Hematopoietic multipotent progenitor cell (in vitro differentiated cells): ENCODE measurements at regions not wholly inside any gene's neighbourhood (a gene's known extent, or its start where the extent isn't known, plus 50 kb on each side); places are given as distances from the start of the nearest gene placed in this dataset.
"Not testable (repeated sequence)": the region's sequence is repeated elsewhere in the genome, so short reads cannot be mapped to it uniquely, and the experiment has no call there.

Experiments used
- DNase-seq, 3 donors: peaks; one replicate each; pipeline ENCODE4 v3.0.0-alpha.2; 2011 to 2015; ENCODE audit warnings: low read depth in 2 of 3, low spot score in 2 of 3

GRCh38 chr16:9337308-9338032 lies 246.0 kb downstream of the HAPSTR1 start:
- no peak for DNase-seq

GRCh38 chr16:9338068-9338467 lies 246.6 kb downstream of the HAPSTR1 start:
- no peak for DNase-seq

GRCh38 chr16:9338510-9338909 lies 247.1 kb downstream of the HAPSTR1 start:
- no peak for DNase-seq

- DNase-seq = no peak
Observed at GRCh38 chr16:9340526-9341256, 249.2 kb downstream of the HAPSTR1 start.

- no peak for DNase-seq
Observed at GRCh38 chr16:9343276-9343675, 251.8 kb downstream of the HAPSTR1 start.

- no peak for DNase-seq
Observed at GRCh38 chr16:9344508-9344907, 253.1 kb downstream of the HAPSTR1 start.

GRCh38 chr16:9345046-9345445 lies 253.6 kb downstream of the HAPSTR1 start:
- no peak for DNase-seq

- no peak for DNase-seq
Observed at GRCh38 chr16:9345880-9346279, 254.4 kb downstream of the HAPSTR1 start.

GRCh38 chr16:9348912-9349311 lies 257.5 kb downstream of the HAPSTR1 start:
- DNase-seq = no peak

GRCh38 chr16:9349373-9349960 lies 258.0 kb downstream of the HAPSTR1 start:
- not testable (repeated sequence) for DNase-seq

- not testable (repeated sequence) for DNase-seq
Observed at GRCh38 chr16:9350119-9350799, 258.8 kb downstream of the HAPSTR1 start.

- no peak for DNase-seq
Observed at GRCh38 chr16:9351440-9351839, 260.0 kb downstream of the HAPSTR1 start.

GRCh38 chr16:9351841-9352434 lies 260.5 kb downstream of the HAPSTR1 start:
- no peak for DNase-seq

GRCh38 chr16:9357829-9358228 lies 266.4 kb downstream of the HAPSTR1 start:
- DNase-seq = no peak

GRCh38 chr16:9360075-9360474 lies 268.6 kb downstream of the HAPSTR1 start:
- no peak for DNase-seq

GRCh38 chr16:9362050-9362449 lies 270.6 kb downstream of the HAPSTR1 start:
- DNase-seq = no peak

GRCh38 chr16:9362604-9363003 lies 271.2 kb downstream of the HAPSTR1 start:
- no peak for DNase-seq

GRCh38 chr16:9363520-9363919 lies 272.1 kb downstream of the HAPSTR1 start:
- DNase-seq = no peak

- no peak for DNase-seq
Observed at GRCh38 chr16:9364721-9365369, 273.4 kb downstream of the HAPSTR1 start.

GRCh38 chr16:9365370-9365728 lies 273.9 kb downstream of the HAPSTR1 start:
- DNase-seq = no peak
